HG02981 (cell line): ENCODE measurements at regions not wholly inside any gene's neighbourhood (a gene's known extent, or its start where the extent isn't known, plus 50 kb on each side); places are given as distances from the start of the nearest gene placed in this dataset.
"Not testable (repeated sequence)": the region's sequence is repeated elsewhere in the genome, so short reads cannot be mapped to it uniquely, and the experiment has no call there.

Source experiments
- ATAC-seq: cut with Tn5 transposase; IDR thresholded peaks from one replicate; pipeline ENCODE4 v1.9.1; 2021; ENCODE audit warnings: mild to moderate bottlenecking, moderate library complexity; ENCODE audit not compliant: unreplicated experiment

DNA sequence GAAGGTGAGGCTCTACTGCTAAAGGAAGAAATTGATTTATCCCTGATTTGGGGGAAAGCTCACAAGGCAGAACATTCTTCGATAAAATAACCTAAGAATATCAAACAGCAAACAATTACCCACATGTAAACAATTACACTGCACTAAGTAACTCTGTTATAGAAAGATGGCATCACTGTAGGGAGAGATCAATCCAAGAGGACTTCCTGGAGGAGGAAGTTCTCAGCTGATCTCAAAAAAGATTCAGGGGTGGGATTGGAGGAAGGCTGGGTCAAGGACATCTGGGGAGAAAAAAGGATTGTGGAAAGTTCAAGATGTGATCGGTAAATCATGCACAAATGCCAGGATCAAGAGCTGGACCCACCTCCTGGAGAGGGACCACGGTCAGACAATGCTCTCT lies 361.0 kb upstream of the SULF2 start:
- ATAC-seq = no peak

DNA sequence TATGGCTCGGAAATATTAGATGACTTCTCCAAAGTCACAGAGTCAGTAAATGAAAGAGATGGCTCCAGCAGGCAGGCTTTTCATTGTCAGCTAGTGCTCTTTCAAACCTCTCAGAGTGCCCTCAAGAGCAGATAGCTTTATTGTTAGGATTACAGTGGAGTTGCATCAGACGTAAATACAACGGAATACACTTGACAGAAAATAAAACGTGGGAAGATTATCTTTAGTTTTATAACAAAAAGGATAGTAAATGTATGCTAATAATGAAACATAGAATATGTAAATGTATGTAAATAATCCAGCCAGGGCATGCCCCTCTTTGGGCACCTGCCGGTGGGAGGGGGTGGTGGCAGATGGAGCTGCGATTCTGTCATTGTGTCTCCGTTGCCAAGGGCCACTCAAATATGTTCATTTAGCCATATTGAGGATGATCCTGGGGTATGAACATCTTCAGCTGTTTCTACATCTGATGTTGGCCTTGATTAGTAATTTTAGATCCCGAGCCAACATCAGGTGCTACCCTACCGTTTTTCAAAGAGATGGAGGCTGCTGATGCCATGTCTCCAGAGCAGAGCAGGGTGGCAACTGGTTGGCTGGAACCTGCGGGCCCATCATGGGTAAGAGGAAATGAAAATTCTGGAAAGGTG lies 358.3 kb upstream of the SULF2 start:
- no peak for ATAC-seq

DNA sequence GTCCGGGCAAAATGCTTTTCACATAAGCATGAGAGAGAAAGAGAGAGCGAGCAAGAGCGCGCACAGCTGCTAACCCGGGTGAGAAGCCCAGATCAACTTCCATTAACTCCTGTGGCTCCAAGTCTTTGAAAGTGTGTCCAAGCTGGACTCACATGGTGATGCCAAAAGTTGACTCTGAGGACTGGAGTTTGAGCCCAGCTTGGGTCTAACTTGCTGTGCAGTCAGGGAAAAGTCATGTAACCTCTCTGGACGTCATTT lies 357.2 kb upstream of the SULF2 start:
- no peak for ATAC-seq

DNA sequence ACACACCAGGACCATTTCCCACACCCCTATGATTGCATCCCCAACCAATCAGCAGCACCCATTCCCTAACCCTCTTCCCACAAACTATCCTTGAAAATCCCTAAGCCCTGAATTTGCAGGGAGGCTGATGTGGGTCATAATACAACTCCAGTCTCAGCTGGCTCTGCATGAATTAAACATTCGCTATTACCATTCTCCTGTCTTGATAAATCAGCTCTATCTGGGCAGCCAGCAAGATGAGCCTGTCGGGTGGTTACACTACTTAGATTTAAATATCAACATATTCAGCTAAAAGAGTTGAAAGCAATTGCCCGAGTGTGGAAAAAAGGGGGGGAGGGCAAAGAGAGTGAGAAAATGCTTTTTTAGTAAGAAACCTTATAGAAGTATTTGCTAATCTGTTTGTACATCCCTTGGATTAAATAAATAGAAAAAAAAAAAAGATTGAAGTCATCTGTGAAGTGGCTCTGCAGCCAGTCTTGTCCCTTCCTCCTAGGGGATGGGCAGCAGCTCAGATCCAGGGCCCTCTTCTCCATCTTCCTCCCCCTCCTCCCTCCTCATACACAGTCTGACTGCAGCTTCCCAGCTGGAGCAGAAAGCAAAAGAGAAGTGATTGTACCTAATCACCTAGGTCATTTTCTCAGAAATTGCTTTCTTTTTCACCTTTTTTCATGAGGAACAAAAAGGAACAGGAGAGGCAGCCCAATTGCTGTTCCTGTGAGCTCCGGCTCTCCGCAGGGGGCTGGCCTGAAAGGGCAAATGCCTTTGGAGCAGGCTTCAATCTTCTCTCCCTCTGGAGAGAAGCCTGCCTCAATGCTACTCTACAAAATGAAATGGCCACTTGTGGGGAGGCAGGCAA lies 356.6 kb upstream of the SULF2 start:
- no peak for ATAC-seq

DNA sequence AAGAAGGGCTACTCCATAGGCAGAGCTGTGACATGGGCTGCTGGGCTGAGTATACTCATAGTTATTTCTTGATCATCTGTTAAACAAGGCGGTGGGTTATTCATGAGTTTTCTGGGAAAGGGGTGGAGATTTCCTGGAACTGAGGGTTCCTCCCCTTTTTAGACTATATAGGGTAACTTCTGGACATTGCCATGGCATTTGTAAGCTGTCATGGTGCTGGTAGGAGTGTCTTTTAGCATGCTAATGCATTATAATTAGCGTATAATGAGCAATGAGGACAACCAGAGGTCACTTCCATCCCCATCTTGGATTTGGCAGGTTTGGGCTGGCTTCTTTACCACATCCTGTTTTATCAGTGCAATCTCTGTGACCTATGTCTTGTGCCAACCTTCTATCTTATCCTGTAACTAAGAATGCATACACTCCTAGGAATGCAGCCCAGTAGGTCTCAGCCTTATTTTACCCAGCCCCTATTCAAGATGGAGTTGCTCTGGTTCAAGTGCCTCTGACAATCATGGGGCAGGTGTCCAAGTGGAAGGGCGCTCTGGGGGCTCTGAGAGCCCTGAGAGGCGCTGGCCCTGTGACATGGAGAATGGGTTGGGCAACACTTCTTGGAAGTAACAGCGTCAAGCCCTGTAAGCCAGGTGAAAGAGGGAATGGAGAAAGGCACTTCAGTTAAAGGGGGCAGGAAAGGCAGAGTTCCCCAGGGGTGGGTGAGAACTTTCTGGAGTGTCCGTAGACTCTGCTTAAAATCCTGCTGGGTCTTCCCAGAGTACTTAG lies 354.2 kb upstream of the SULF2 start:
- ATAC-seq = no peak

DNA sequence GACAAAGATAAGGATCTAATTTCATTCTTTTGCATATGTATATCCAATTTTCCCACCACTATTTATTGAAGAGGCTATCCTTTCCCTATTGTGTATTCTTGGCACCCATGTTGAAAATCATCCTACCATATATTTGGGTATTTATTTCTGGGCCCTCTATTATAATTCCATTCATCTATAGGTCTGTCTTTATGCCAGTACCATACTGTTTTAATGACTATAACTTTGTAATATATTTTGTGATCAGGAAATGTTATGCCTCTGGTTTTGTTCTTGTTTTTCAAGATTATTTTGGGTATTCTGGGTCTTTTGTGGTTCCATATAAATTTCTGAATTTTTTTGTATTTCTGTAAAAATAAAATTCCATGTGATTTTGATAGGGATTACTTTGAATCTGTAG lies 347.6 kb upstream of the SULF2 start:
- ATAC-seq = no peak

DNA sequence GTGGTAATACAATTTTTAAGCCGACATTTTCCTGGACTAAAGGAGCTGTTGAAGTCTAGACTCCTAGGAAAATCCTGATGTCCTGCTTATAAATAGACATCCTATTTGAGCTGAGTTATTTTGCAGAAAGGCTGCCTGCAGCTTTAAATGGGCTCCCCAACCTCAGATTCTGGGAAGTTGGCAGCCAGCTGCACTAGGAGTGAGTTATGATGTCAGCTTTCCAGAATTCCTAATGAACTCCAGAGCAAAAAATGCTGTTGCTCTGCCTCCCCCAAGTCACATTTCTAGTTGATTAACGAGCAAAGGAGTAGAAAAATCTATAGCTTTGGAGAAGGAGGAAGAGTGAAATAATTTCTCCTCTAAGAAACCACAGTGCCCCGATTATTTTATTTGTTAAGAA lies 346.3 kb upstream of the SULF2 start:
- ATAC-seq = no peak

DNA sequence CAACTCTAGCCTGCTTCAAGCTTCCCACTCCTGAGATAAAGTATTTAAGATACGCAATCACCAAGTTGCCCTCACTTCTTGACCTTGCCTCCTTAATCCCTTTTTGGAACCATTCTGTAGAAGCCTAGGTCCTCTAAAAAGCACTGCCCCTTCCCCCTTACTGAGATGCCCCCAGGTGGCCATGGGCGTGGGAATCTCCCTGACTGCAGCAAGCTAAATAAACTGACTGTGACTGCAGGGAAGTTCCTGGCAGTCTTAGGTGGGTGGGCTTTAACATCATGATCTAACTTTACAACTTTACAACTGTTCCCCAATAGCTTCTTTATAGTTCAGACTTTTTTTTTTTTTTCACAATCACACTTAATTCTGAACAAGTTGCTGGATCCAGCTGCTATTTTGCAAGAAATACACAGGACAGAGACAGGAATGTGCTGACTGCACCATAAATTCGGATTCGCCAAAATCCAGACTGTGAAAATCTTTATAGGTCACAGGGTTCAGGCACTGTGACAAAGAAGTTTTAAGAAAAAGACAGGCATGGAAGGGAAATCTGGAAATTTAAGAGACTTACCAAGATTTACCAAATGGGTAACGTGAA lies 344.2 kb upstream of the SULF2 start:
- ATAC-seq = no peak

DNA sequence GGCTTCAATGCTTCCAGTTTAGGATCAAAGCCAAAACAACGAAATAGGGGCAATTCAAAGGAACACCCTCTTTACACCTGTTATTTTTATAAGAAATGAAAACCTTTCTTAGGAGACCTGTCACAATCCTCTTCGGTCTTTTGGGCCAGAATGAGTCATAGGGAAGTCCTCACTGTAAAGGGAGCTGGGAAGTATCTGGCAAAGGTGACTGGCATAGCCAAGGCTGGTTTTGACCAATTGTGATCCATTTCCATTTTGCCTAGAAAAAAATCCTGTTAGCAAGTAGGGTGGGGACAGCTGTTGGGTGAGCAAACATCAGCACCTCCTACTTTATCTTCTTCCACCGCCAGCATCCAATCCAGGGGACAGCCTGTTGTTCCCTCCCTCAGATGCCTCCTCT lies 343.2 kb upstream of the SULF2 start:
- ATAC-seq = no peak

DNA sequence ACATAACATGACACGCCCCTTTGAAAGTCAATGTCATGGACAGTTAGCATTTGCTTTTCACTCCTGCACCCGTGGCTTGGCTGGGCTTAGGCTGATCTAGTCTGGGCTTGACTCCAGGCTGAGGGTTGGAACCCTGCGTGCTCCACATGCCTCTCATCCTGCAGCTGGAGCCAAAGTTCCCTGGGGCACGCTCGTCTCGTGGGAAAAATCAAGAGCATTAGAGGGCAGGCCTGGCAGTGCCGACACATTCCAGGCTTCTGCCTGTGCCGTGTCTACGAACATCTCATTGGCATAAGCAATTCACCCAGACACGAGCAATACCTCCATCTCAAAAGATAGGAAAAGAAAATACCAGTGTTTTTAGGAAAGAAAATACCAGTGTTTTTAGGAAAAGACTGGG lies 342.7 kb upstream of the SULF2 start:
- not testable (repeated sequence) for ATAC-seq

DNA sequence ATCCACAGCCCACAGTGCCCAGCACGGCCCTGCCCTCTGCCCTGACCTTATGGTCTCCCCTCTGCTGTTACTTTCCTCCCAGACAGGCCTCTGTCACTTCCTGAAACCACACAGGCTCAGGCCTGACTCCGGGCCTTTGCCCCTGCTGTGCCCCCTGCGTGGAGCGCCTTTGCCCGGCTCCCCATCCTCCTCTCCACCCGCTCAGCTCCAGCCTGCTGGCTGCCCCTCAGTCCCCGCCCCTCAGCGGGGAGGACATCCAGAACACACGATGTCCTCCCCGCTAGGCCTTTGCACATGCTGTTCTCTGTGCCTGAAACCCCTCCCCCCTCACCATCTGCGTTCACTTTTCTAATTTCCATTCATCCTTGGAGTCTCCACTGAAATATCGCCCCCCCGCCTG lies 341.9 kb upstream of the SULF2 start:
- not testable (repeated sequence) for ATAC-seq

DNA sequence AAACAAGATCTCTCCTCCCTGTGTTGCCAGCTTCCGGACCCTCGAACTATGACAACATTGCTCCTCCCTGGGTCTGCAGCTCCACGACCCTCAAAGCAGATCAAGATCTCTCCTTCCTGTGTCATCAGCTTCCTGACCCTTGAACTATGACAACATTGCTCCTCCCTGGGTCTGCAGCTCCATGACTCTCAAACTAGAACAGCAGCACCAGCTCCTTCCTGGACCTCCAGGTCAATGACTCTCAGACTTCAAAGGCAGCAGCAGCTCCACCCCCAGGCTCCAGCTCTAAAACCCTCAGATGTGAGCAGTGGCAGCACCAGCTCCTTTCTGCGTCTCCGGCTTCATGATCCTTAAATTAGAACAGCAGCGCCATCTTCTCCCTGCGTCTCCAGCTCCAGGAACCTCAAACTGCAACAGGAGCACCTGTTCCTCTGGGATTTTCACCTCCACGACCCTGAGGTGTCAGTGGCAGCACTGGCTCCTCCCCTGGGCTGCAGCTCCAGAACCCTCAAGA lies 341.0 kb upstream of the SULF2 start:
- no peak for ATAC-seq

DNA sequence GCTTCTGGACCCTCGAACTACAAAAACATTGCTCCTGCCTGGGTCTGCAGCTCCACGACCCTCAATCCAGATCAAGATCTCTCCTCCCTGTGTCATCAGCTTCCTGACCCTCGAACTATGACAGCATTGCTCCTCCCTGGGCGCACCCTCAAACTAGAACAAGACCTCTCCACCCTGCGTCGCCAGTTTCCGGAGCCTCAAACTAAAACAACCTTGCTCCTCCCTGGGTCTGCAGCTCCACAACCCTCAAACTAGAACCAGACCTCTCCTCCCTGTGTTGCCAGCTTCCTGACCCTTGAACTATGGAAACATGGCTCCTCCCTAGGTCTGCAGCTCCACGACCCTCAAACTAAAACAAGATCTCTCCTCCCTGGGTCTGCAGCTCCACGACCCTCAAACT lies 339.7 kb upstream of the SULF2 start:
- no peak for ATAC-seq

DNA sequence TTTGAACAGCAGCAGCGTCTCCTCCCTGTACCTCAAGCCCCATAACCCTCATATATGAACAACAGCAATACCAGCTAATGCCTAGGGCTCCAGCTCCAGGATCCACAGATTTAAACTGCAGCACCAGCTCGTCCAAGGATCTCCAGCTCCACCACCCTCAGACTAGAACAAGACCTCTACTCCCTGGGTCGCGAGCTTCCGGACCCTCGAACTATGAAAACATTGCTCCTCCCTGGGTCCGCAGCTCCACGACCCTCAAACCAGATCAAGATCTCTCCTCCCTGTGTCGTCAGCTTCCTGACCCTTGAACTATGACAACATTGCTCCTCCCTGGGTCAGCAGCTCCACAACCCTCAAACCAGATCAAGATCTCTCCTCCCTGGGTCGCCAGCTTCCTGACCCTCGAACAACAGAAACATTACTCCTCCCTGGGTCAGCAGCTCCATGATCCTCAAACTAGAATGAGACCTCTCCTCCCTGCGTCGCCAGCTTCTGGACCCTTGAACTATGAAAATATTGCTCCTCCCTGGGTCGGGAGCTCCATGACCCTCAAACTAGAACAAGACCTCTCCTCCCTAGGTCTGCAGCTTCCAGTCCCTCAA lies 339.0 kb upstream of the SULF2 start:
- ATAC-seq = no peak

DNA sequence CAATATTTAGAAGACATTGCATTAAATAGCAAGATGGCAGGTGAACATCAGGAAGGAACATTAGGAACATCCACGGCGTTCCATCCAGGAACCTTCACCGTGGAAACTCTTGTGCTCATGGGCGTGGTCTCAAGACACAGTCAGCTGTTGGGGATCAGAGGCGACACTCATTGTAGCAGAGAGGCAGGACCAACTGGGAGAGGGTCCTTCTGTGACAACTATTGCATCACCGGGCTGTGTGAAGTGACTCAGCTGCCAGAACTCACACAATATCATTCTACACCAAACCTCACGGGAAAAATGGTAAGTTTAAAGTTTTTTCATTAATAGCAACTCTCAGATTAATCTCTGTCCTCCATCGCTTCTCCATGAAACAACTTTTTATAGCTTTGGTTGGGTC lies 334.8 kb upstream of the SULF2 start:
- no peak for ATAC-seq

DNA sequence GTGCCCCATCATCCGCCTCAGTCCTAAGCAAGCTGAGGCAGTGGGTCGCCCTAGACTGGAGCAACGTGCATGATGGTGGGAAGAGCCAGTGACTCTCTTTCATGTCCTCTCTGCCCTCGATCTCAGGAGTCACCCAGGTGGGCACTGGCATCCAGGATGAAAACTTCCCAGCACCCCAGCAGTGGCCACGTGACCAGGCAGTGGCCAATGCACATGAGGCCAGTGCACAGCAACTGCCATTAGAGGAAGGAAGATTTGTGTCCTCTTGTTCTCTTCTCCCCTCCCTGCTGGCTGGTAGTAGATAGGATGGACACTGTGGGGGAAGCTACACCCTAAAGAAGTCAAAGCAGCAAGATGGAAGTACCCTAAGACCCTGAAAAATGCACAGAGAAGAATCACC lies 334.1 kb upstream of the SULF2 start:
- ATAC-seq = not testable (repeated sequence)

DNA sequence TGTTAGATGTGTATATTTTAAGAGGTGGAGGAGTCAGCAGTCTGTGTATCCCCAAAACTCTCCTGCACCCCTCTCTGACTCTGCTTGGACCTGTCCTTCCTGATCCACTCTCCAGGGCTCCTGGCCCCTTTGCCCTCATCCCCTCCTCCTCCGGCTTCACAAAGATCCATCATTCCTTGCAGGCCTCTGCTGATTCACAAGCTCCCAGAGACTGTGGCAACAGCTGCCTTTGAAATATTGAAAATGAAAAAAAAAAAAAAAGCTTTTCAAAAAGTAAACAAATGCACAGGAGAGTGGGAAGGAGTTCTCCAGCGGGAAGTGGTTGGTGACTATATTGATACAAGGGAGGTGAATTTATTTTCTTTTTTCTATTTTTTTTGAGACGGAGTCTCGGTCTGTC lies 330.2 kb upstream of the SULF2 start:
- ATAC-seq = no peak

DNA sequence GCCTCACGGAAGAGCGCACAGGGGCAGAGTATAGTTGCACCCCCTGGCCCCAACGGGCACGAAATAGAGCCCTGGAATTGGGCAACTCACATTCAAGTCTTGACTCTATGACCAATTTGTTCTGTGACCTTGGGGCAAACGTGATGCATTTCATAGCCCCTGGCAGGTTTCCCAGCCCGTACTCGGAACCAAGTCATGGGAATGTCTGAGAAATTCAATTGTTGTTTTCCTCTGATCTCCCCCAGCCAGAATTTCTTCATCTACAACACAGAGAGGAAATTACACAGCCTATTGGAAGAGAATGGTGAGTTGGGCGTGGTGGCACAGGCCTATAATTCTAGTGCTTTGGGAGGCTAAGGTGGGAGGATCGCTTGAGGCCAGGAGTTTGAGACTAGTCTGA lies 322.3 kb upstream of the SULF2 start:
- no peak for ATAC-seq

DNA sequence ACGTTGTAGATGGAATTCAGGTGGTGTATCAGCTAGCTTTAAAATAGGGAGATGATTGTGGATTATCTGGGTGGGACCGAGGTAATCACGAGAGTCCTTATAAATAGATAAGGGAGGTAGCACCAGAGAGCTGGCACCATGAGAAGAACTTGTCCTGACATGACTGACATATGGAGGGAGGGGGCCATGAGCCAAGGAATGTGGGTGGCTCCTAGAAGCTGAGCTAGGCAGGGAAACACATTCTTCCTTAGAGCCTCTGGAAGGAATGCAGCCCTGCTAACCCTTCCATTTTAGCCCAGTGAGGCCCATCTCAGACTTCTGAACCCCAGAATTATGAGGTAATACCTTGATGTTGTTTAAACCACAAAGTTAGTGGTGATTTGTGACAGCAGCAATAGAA lies 321.1 kb upstream of the SULF2 start:
- no peak for ATAC-seq

DNA sequence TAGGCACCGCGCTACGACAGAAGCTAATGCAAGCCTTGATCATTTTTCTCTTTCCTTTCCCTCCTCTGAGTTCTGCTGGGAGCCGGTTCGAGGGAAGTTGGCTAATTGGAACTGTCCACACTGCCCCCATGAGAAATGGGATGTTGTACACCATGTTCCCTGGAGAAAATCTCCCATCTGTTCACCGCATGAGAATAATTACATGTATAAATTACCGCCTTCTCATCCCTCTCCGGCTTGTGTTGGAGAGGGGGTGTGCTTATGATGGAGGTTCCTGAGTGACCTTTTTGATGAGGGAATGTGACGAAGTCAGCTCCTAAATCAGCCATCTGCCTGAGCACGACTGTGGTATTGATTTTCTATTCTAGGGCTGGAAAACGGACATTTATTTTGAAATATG lies 320.2 kb upstream of the SULF2 start:
- ATAC-seq = no peak
